SKM-1 (cell line): ENCODE measurements at regions not wholly inside any gene's neighbourhood (a gene's known extent, or its start where the extent isn't known, plus 50 kb on each side); places are given as distances from the start of the nearest gene placed in this dataset.
A peak's percentile ranks its signal among the peaks of the same experiment; 100 is the strongest.

ENCODE experiments used
- DNase-seq: peaks from one replicate; lab custom pipeline; 2025; ENCODE audit not compliant: unreplicated experiment; lab: John Stamatoyannopoulos, UW

GRCh38 chr4:41865306-41865980 is 69.8 kb upstream of the TMEM33 start:
- no peak for DNase-seq

- no peak for DNase-seq
Observed at GRCh38 chr4:41859087-41859486, 76.1 kb upstream of the TMEM33 start.

- DNase-seq: no peak
Observed at GRCh38 chr4:41857226-41857641, 78.0 kb upstream of the TMEM33 start.

GRCh38 chr4:41856797-41857196 is 78.4 kb upstream of the TMEM33 start:
- no peak for DNase-seq

- no peak for DNase-seq
Observed at GRCh38 chr4:41853973-41854372, 81.3 kb upstream of the TMEM33 start.

GRCh38 chr4:41852229-41852628 is 83.0 kb upstream of the TMEM33 start:
- DNase-seq: no peak

- no peak for DNase-seq
Observed at GRCh38 chr4:41851621-41852020, 83.6 kb upstream of the TMEM33 start.

DNA sequence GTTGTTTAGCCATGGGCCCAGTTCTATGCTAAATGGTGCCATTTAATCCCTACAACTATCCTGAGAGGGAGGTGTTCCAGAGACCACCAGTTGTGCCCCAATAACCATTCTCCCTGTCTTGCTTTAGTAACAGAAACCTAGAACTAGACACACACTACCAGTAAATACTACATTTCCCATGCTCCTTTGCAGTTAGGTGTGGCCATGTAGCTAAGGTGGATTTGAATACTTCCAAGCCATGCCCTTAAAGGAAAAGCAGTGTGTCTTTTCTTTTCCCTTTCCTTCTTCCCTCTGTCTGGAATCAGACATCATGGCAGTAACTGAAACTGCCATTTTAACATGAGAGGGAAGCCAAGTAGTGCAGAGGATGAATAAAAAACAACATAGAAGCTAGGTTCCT is 90.9 kb upstream of the TMEM33 start:
- DNase-seq: no peak

GRCh38 chr4:41839916-41840854 is 91.7 kb upstream of the PHOX2B start:
- no peak for DNase-seq

DNA sequence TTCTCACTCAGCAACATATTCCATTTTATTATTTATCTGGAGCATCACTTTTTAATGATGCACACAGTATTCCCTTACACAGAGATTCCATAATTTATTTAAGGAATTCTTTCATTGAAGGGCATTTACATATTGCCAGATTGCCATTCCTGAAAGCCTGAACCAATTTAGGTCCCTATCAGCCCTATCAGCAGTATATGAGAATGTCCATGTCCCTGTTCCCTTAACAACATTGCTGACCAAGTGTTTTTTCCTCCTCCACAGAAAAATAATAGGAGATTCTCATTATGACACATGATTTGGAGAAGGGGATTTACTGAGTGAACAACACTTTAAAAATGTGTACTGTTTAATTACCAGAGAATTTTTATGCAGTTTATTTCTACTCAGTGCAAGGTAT is 90.1 kb upstream of the PHOX2B start:
- no peak for DNase-seq

DNA sequence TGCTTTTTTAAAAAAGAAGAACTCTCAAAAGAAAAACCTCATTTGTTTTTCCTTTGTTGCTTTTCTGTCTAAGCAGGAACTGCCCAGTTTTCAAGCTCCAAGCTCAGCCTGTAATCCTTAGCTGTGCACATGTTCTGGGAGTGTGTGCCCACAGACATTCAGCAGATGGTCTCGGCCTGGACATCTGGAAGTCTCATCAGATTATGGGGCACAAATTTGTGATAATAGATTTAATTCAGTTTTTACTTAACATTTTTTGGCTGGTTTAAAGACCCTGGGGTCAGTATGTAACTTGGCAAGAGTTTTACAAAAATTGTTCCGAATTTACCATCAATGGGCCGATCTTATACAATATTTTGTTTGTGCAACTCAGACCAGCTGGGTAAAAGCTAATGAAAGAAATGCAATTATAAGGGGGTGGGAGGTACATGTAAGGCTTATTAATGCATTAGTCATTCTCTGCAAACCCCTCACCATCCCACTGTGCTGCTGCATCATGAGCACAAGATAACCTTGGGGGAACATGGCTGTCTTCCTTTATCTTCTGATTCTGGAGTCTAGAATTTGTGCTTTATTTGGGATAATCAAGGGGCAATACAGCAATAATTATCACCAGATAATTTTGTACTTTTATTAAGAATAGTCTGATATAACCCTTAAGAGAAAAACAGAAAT is 86.9 kb upstream of the PHOX2B start:
- no peak for DNase-seq

DNA sequence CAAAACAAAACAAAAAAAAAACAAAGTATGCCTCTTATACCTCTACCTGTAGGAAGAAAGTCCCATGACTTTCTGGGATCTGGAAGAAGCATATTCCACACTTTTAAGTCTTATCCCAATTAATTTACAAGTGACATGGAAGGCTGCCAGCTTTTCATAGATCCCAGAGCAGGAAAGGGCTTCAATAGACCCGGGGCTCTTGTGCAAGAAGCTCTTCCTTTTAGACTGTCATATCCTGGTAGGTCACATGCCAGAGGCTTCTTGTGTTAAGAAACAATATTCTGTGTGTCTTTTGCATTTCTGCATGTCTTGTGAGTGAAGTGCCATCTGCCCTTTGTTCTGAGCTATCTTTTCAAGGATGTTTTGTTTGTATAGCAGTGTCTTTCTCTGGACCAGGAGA is 84.4 kb upstream of the PHOX2B start:
- DNase-seq: peak; percentile 33

DNA sequence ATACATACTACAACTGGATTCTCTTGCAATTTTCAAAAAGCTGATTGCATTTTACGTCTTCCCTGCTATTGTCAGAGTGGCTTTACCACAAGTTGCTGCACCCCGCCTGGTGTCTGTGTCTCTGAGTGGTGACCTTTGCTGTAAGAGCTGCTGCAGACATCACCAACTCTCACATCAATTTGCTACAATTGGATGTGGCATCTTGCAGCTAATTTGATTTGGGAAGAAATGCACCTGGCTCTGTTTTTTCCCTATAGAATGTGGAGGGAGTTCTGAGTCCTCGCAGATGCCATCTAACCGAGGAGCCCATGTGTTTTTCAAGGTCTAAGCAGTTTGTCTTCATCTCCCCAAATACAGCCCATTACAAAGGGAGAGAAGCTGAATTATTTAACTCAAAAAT is 73.8 kb upstream of the PHOX2B start:
- DNase-seq: no peak

DNA sequence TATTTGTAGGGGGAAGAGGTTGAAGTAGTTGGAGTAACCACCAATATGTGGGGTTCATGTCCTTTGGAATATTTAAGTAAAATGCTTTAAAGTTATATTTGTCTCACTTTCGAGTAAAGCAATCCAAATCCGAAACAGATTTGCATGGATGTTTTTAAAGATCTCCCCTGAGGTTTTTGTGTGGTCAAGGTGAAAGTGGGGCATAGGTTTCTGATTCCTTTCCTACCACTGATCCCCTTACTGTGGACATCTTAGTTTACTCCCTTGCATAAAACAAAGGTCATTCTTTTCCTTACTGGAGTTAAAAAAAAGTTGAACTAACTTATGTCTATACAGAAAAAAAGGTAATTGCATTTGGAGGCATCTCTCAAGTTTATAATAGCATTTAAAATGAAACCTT is 71.9 kb upstream of the PHOX2B start:
- DNase-seq: no peak

- no peak for DNase-seq
Observed at GRCh38 chr4:41819621-41820020, 71.1 kb upstream of the PHOX2B start.

DNA sequence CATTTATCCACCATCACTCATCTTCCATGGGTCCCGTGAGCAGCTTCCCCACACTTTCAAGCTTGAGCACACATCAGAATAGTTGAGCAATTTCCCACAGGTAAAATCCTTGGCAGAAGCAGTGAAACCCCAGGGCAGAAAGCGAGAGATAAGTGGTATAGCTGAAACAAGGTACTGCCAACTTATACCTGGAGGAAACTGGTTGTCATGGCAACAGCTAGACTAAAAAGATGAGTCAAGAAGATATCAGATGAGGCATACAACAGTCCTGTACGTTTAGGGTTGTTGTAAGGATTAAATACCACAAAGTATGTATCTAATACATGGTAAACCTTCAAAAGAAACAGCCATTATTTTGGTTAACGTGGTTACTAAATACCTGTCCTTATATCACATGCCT is 66.9 kb upstream of the PHOX2B start:
- DNase-seq: no peak

DNA sequence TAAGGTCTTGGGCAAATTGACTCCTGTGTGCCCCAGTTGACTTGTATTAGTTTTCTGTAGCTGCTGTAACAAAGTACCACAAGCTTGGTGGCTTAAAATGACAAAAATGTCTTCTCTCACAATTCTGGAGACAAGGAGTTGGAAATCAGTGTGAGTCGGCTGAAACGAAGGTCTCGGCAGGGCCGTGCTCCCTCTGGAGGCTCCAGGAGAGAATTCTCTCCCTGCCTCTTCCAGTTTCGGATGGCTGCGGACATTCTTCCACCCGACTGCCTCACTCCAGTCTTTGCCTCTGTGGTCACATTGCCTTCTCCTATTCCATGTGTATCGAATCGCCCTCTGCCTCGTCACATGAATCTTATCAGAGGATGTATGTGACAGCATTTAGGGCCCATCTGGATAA is 66.0 kb upstream of the PHOX2B start:
- DNase-seq: no peak

GRCh38 chr4:41806807-41807206 is 58.3 kb upstream of the PHOX2B start:
- DNase-seq: no peak

DNA sequence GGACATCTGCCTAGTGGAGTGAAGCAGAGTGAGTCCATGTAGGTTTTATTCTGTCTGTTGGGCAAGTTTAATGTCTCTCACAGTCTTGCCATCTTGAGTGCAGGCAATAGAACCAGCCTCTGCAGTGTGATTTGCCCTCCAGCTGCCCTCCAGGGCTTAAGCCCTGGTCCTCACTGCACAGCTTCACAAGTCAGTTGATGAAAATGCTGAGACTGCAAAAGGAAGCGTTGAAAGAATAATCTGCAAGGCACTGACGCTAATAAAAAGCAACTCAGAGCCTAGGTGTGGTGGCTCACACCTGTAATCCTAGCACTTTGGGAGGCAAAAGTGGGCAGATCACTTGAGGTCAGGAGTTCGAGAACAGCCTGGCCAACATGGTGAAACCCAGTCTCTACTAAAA is 54.1 kb upstream of the PHOX2B start:
- DNase-seq: no peak

DNA sequence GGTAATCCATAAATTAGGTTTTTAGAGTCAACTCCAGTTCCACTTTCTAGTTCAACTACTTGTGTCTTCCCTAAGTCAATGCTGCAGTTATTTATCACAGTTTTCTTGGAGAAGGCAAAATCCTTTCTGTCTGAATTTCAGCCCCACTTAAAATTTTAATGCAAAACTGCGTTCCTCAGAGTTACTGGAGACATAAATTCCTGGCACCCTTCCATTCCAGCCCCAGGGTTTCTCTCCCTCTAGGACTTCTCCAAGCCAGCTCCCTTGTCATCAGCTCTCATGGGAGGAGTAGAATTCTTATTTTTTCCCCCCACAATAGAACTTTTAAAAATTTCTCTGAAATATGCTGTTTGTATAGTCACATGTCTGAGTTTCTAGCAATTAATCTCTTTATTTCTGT is 50.6 kb upstream of the PHOX2B start:
- DNase-seq: no peak
